WERI-Rb-1 (cell line): ENCODE measurements at regions not wholly inside any gene's neighbourhood (a gene's known extent, or its start where the extent isn't known, plus 50 kb on each side); places are given as distances from the start of the nearest gene placed in this dataset.

Experiments
- DNase-seq: peaks from one replicate; pipeline ENCODE4 v3.0.0-alpha.2; 2020
- H3K27ac ChIP-seq: fragments of 250-450 bp; sonication (Bioruptor Pico); 2 replicates; pipeline ENCODE4 v1.5.1; 2020; ENCODE audit warnings: mild to moderate bottlenecking, moderate library complexity
- H3K27me3 ChIP-seq: fragments of 250-450 bp; sonication (Bioruptor Pico); 2 replicates; pipeline ENCODE4 v1.5.1; 2021; ENCODE audit warnings: mild to moderate bottlenecking, low read depth, moderate library complexity; ENCODE audit not compliant: insufficient read depth, severe bottlenecking
- H3K36me3 ChIP-seq: fragments of 250-450 bp; sonication (Bioruptor Pico); 2 replicates; pipeline ENCODE4 v1.5.1; 2020; ENCODE audit warnings: mild to moderate bottlenecking, moderate library complexity
- H3K4me3 ChIP-seq: 2 replicates; pipeline ENCODE4 v1.5.1; 2011; ENCODE audit warnings: low read depth, mild to moderate bottlenecking, control low read depth, low read length
- H3K9me3 ChIP-seq: fragments of 250-450 bp; sonication (Bioruptor Pico); 2 replicates; pipeline ENCODE4 v1.5.1; 2021; ENCODE audit warnings: mild to moderate bottlenecking, moderate library complexity; ENCODE audit not compliant: severe bottlenecking
- CTCF ChIP-seq: IDR thresholded peaks from 2 replicates; pipeline ENCODE4 v1.5.1; 2011; ENCODE audit warnings: low read depth, mild to moderate bottlenecking, control low read depth, inconsistent platforms, low read length

- no peak for DNase-seq
- no peak for TF ChIP-seq CTCF
- Histone ChIP-seq H3K27ac (no peak overlapping the region), H3K27me3 (peaks cover 57% of the 10 kb centered on the region), H3K9me3 (no peaks in the 10 kb centered on the region), H3K36me3 (no peaks in the 10 kb centered on the region), H3K4me3 (no peak overlapping the region)
These were observed 266.0 kb upstream of the ARRDC4 start for GRCh38 chr15:97694456-97694855.

GRCh38 chr15:97703400-97703799, 257.1 kb upstream of the ARRDC4 start:
- no peak for DNase-seq

GRCh38 chr15:97706059-97706458, 254.4 kb upstream of the ARRDC4 start:
- no peaks in the 10 kb centered on the region for H3K36me3 ChIP-seq
- H3K9me3 ChIP-seq: no peaks in the 10 kb centered on the region
- no peak for TF ChIP-seq CTCF
- no peak overlapping the region for H3K4me3 ChIP-seq
- DNase-seq: no peak
- no peak overlapping the region for H3K27ac ChIP-seq
- peaks cover 64% of the 10 kb centered on the region for H3K27me3 ChIP-seq

More at GRCh38 chr15:97703400-97703799, 257.1 kb upstream of the ARRDC4 start:
- no peak overlapping the region for H3K27ac ChIP-seq
- TF ChIP-seq CTCF: no peak
- no peaks in the 10 kb centered on the region for H3K36me3 ChIP-seq
- H3K9me3 ChIP-seq: no peaks in the 10 kb centered on the region
- H3K4me3 ChIP-seq: no peak overlapping the region
- H3K27me3 ChIP-seq: peaks cover 41% of the 10 kb centered on the region

- TF ChIP-seq CTCF: no peak
- Histone ChIP-seq H3K4me3 (no peak overlapping the region), H3K27ac (no peak overlapping the region), H3K36me3 (no peaks in the 10 kb centered on the region), H3K27me3 (peaks cover 58% of the 10 kb centered on the region), H3K9me3 (no peaks in the 10 kb centered on the region)
- DNase-seq: no peak
These were observed 252.3 kb upstream of the ARRDC4 start for GRCh38 chr15:97708252-97708651.

- no peak overlapping the region for H3K4me3 ChIP-seq
- no peaks in the 10 kb centered on the region for H3K9me3 ChIP-seq
- no peak for DNase-seq
- no peak overlapping the region for H3K27ac ChIP-seq
- TF ChIP-seq CTCF: no peak
- peaks cover 49% of the 10 kb centered on the region for H3K27me3 ChIP-seq
- H3K36me3 ChIP-seq: no peaks in the 10 kb centered on the region
These were observed 248.0 kb upstream of the ARRDC4 start for GRCh38 chr15:97712530-97712929.

- DNase-seq: no peak
- no peak for TF ChIP-seq CTCF
- no peak overlapping the region for H3K4me3 ChIP-seq
- no peaks in the 10 kb centered on the region for H3K36me3 ChIP-seq
- no peaks in the 10 kb centered on the region for H3K9me3 ChIP-seq
- no peak overlapping the region for H3K27ac ChIP-seq
- H3K27me3 ChIP-seq: peaks cover 27% of the 10 kb centered on the region
These were observed 242.7 kb upstream of the ARRDC4 start for GRCh38 chr15:97717806-97718205.
